Stomach smooth muscle (tissue), 2 donors: ENCODE measurements at regions not wholly inside any gene's neighbourhood (a gene's known extent, or its start where the extent isn't known, plus 50 kb on each side); places are given as distances from the start of the nearest gene placed in this dataset.
"Not testable (repeated sequence)": the region's sequence is repeated elsewhere in the genome, so short reads cannot be mapped to it uniquely, and the experiment has no call there.

Source experiments
- H3K27ac ChIP-seq: one replicate; pipeline ENCODE4 v1.7.0; 2013; ENCODE audit warnings: mild to moderate bottlenecking, low read length, inconsistent platforms
- H3K27me3 ChIP-seq, 2 donors: one replicate each; pipeline ENCODE4 v1.7.0; 2013; ENCODE audit warnings: low read length in 2 of 2; ENCODE audit not compliant: insufficient read depth in 2 of 2, control insufficient read depth in 1 of 2
- H3K36me3 ChIP-seq, 2 donors: one replicate each; pipeline ENCODE4 v1.7.0; 2013; ENCODE audit warnings: low read length in 2 of 2; ENCODE audit not compliant: control insufficient read depth in 2 of 2, insufficient read depth in 2 of 2
- H3K4me1 ChIP-seq: one replicate; pipeline ENCODE4 v1.7.0; 2013; ENCODE audit warnings: low read length; ENCODE audit not compliant: control insufficient read depth, insufficient read depth
- H3K4me3 ChIP-seq, 2 donors: one replicate each; pipeline ENCODE4 v1.7.0; 2013; ENCODE audit warnings: low read length in 2 of 2
- H3K9ac ChIP-seq, 2 donors: one replicate each; pipeline ENCODE4 v1.7.0; 2013; ENCODE audit warnings: low read length in 2 of 2, mild to moderate bottlenecking in 1 of 2
- H3K9me3 ChIP-seq, 2 donors: one replicate each; pipeline ENCODE4 v1.7.0; 2013; ENCODE audit warnings: low read length in 2 of 2; ENCODE audit not compliant: control insufficient read depth in 2 of 2
- donor health status: healthy.
- donor health status: Pancreatic carcinoma.

DNA sequence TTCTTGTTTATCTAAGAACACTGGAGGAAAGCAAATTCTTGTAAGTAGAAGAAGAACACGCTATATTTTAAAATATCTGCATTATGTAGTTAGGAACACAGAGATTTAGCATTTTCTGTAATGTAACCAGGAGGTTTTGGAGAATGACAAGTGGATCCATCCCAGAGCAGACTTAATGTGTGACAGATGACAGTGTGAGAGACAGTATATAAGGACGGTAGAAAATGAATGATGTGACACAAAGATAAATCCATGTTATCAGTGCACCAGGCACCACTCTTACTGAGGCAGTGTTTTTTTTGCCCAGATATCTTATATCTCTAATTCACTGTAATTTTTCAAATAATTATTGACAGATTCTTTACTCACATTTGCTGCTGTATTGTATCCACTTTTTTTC, 239.0 kb upstream of the KCNN2 start:
- H3K9me3 ChIP-seq = no peaks in the 10 kb centered on the region
- no peaks in the 10 kb centered on the region for H3K4me1 ChIP-seq
- H3K27me3 ChIP-seq = no peaks in the 10 kb centered on the region
- no peak overlapping the region for H3K4me3 ChIP-seq
- H3K36me3 ChIP-seq = no peaks in the 10 kb centered on the region
- no peak overlapping the region for H3K9ac ChIP-seq
- H3K27ac ChIP-seq = no peak overlapping the region

DNA sequence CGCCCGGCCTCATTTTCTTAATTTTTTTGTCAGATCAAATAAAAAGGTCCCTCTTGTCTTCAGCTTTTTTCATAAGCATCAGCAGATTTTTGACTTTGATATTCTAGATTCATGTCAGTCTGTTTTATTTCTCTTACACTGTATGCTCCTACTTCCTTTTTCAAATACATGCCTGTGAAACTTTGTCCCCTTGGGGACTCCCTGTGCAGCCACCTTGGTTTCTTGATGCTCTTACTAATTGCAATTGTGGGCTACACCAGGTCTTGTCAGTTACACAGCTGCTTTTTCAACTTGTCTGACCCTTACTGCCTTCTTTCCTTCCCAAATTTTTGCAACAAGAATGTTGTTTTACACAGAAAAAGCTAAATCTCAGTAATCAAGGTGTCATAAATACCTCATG, 238.2 kb upstream of the KCNN2 start:
- Histone ChIP-seq H3K4me3 (no peak overlapping the region), H3K27me3 (no peaks in the 10 kb centered on the region), H3K36me3 (no peaks in the 10 kb centered on the region), H3K27ac (no peak overlapping the region), H3K4me1 (no peaks in the 10 kb centered on the region), H3K9ac (no peak overlapping the region), H3K9me3 (no peaks in the 10 kb centered on the region)

DNA sequence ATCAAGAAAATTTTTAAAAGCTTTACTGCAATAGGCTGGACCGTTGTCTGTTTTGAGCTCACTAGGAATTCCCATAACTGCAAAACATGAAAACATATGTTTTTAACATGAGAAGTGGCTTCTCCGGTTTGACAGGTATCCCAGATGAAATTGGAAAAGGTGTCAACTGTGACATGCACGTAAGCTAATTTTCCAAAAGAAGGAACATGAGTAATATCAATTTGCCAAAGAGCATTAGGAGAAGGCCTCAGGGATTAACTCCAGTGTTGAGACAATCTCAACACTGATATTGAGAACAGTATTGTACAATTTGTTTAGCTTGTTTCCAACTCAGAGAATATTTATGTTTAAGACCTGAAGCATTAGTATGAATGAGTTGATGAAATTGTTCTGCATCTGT, 215.5 kb upstream of the KCNN2 start:
- Histone ChIP-seq H3K9ac (no peak overlapping the region), H3K27ac (no peak overlapping the region), H3K27me3 (no peaks in the 10 kb centered on the region), H3K9me3 (peaks cover 0 to 4% of the 10 kb centered on the region in 2 donors), H3K4me3 (no peak overlapping the region), H3K36me3 (no peaks in the 10 kb centered on the region), H3K4me1 (no peaks in the 10 kb centered on the region)

- no peaks in the 10 kb centered on the region for H3K27me3 ChIP-seq
- H3K27ac ChIP-seq = no peak overlapping the region
These were observed 213.6 kb upstream of the KCNN2 start for GRCh38 chr5:114148253-114148652.

DNA sequence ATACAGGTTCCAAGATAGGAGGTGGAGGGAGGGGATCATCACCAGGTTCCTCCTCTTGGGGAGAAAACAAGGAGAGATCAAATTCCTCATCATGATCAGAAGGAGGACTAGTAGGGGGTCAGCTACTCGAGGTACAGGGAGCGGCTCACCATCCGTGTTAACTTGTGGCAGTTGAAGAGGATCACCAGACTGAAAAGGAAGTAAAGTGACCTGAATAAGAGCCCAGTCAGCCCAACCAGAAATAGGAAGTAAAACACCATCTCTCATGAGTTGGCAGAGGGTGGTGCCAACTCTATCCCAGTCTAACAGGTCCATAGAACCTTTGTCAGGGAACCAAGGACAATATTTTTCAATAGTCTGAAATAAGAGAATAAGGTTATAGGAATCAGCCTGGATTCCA, 213.1 kb upstream of the KCNN2 start:
- H3K9ac ChIP-seq, H3K36me3 ChIP-seq, H3K27ac ChIP-seq, H3K4me1 ChIP-seq, H3K27me3 ChIP-seq, H3K9me3 ChIP-seq, H3K4me3 ChIP-seq: not testable (repeated sequence)

More at GRCh38 chr5:114148253-114148652, 213.6 kb upstream of the KCNN2 start:
- no peaks in the 10 kb centered on the region for H3K4me1 ChIP-seq
- H3K36me3 ChIP-seq = no peaks in the 10 kb centered on the region
- no peak overlapping the region for H3K9ac ChIP-seq
- H3K4me3 ChIP-seq = no peak overlapping the region
- peaks cover 3 to 4% of the 10 kb centered on the region in 2 donors for H3K9me3 ChIP-seq

DNA sequence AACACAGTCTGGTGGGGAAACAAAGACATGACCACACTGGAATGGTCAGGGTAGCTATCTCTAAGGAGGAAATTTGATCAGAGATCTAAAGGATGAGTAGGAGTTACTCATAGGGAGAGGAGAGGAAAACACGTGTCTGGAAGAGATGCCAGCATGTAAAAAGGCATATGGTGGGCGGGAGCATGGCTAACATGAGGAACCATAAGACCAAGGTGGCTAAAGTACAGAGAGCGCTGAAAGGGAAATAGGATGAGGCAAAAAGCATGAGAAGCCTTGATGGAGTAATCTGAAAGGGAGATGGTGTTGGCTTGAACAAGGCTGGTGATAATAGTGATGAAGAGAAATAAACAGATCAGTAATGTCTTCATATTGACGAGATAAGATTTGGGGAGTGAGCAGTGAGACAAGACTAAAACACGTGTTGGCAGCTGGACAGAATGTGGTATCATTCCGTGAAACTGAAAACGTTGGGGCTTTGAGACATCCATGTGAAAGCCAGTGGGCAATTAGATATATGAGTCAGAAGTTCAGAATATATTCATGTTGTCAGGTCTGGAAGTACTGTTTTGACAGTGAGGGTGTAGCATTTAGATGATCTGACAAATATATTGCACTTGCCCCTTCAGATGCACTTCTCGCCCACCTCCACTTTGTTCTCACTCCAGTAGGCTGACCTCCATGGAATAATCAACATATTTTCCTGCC, 209.1 kb upstream of the KCNN2 start:
- no peaks in the 10 kb centered on the region for H3K27me3 ChIP-seq
- no peak overlapping the region for H3K27ac ChIP-seq
- no peak overlapping the region for H3K9ac ChIP-seq
- H3K4me3 ChIP-seq = no peak overlapping the region
- H3K9me3 ChIP-seq = peaks cover 3 to 4% of the 10 kb centered on the region in 2 donors
- H3K4me1 ChIP-seq = no peaks in the 10 kb centered on the region
- H3K36me3 ChIP-seq = no peaks in the 10 kb centered on the region

- peaks cover under 1 to 3% of the 10 kb centered on the region in 2 donors for H3K9me3 ChIP-seq
- H3K27ac ChIP-seq = no peak overlapping the region
- H3K36me3 ChIP-seq = no peaks in the 10 kb centered on the region
- no peaks in the 10 kb centered on the region for H3K27me3 ChIP-seq
- no peak overlapping the region for H3K4me3 ChIP-seq
- no peaks in the 10 kb centered on the region for H3K4me1 ChIP-seq
- no peak overlapping the region for H3K9ac ChIP-seq
These were observed 208.5 kb upstream of the KCNN2 start for GRCh38 chr5:114153392-114153791.

GRCh38 chr5:114153833-114154232, 208.0 kb upstream of the KCNN2 start:
- peaks cover 0 to 3% of the 10 kb centered on the region in 2 donors for H3K9me3 ChIP-seq
- no peaks in the 10 kb centered on the region for H3K36me3 ChIP-seq

DNA sequence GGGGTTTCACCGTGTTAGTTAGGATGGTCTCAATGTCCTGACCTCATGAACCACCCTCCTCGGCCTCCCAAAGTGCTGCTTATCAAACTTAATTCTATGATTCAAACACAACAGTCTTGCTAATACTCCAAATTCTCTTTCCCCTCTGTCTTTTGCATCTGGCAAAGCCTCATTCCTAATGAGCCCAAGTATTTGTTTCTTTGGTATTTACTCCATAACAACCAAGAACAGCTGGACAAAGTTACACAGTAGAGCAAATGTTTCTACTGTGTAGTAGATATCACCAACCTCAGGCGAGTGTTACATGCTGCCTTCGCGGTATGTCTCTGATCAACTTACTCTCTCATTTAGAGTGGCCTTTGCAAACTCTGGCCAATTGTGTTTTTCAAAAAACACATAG, 195.8 kb upstream of the KCNN2 start:
- Histone ChIP-seq H3K4me1 (no peaks in the 10 kb centered on the region), H3K36me3 (no peaks in the 10 kb centered on the region), H3K27me3 (no peaks in the 10 kb centered on the region), H3K9me3 (no peaks in the 10 kb centered on the region), H3K4me3 (no peak overlapping the region), H3K27ac (no peak overlapping the region), H3K9ac (no peak overlapping the region)

More at GRCh38 chr5:114153833-114154232, 208.0 kb upstream of the KCNN2 start:
- Histone ChIP-seq H3K27me3 (no peaks in the 10 kb centered on the region), H3K4me1 (no peaks in the 10 kb centered on the region), H3K9ac (no peak overlapping the region), H3K27ac (no peak overlapping the region), H3K4me3 (no peak overlapping the region)

DNA sequence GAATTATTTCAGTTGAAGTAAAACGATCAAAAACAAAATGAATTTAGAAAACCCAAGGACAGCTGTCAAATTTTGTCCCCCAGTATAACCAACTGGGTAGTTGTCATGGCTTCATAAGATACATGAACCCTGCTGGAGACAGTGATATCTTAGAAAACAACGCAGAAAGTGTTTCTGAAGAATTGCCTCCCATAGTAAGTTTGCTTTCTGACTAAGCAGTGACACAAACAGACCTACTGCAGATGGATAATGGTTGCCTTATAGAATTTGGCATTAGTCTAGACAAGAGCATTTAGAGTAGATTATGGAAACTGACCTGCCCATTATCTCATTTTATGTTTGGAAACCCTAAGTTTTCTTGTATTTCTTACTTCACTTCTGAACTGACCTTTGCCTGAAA, 187.7 kb upstream of the KCNN2 start:
- no peaks in the 10 kb centered on the region for H3K36me3 ChIP-seq
- no peaks in the 10 kb centered on the region for H3K9me3 ChIP-seq
- H3K4me3 ChIP-seq = no peak overlapping the region
- H3K27ac ChIP-seq = no peak overlapping the region
- H3K4me1 ChIP-seq = no peaks in the 10 kb centered on the region
- no peak overlapping the region for H3K9ac ChIP-seq
- no peaks in the 10 kb centered on the region for H3K27me3 ChIP-seq

DNA sequence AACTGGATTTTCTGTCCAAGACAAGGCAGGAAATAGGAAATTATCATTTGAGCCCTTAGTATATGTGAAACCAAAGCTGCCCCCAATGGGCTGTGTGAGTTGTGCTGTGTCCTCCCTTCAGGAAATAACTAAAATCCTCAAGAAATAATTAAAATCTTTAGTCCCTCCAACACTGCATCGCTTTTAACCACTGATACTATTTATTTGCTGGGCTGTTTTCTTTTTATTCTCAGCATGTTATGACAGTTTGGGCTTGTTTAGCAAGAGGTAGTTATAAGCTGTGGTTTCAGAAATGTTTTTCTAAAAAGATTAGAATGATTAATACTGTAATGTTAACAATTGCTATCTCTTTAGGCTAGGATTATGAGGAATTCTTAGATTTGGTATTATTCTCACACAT, 187.0 kb upstream of the KCNN2 start:
- Histone ChIP-seq H3K4me1 (no peaks in the 10 kb centered on the region), H3K27ac (no peak overlapping the region), H3K4me3 (no peak overlapping the region), H3K9me3 (no peaks in the 10 kb centered on the region), H3K9ac (no peak overlapping the region), H3K36me3 (no peaks in the 10 kb centered on the region), H3K27me3 (no peaks in the 10 kb centered on the region)
